HG03039 (cell line): ENCODE measurements at regions not wholly inside any gene's neighbourhood (a gene's known extent, or its start where the extent isn't known, plus 50 kb on each side); places are given as distances from the start of the nearest gene placed in this dataset.

ENCODE experiments used
- ATAC-seq: cut with Tn5 transposase; IDR thresholded peaks from one replicate; pipeline ENCODE4 v1.9.1; 2021; ENCODE audit warnings: mild to moderate bottlenecking, moderate library complexity; ENCODE audit not compliant: unreplicated experiment

DNA sequence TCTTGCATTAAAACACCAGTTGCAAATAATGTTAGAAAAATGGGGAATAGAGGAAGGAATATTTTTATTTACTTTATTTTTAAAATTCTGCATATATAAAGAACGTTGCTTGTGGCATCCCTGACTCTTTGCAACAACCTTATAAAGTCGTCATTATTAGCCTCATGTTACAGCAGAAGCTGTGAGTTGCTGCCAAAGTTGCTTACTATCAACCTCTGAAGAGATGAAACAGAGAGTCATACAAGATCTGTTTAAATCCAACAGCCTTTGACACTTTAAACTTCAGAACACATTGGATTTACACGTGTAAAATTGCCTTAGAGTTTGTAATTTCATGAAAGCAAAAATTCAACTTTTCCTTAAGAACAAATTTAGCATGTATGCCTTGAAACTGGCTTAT is 221.9 kb downstream of the MRPL39 start:
- ATAC-seq: no peak

DNA sequence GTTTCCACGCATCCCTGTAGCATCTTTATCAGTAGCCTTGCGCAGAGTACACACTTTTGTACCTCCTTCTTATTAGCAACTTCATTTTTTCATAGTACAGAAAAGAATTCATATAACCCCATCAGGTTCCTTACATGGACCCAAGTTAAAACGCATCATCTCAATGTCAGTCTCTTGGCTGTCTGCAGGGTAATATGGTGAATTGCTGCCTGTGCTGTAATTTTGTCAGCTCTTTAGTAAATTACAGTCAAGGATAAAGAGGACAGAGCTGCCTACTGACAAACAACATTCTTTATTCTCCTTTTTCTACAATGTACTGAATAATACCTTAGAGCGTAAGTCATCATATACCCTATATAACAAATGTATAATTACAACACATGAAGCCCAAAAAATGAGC is 222.5 kb downstream of the MRPL39 start:
- no peak for ATAC-seq

DNA sequence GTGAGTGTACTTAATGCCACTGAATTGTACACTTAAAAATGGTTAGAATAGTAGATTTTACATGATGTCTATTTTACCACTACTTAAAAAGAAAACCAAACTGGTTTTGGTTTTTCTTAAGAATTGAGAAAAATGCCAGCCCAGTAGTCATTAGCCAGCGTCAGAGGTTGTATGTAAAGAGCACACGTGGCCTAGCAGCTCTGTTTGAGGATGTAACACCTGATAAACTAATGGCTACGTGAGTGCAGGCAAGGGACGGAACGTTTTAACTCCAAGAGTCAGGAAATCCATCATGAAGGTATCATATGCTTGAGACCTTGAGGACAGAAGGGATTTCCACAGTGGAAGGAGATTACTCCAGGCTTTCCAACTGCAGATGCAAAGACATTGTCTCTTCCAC is 223.7 kb downstream of the MRPL39 start:
- ATAC-seq: no peak

DNA sequence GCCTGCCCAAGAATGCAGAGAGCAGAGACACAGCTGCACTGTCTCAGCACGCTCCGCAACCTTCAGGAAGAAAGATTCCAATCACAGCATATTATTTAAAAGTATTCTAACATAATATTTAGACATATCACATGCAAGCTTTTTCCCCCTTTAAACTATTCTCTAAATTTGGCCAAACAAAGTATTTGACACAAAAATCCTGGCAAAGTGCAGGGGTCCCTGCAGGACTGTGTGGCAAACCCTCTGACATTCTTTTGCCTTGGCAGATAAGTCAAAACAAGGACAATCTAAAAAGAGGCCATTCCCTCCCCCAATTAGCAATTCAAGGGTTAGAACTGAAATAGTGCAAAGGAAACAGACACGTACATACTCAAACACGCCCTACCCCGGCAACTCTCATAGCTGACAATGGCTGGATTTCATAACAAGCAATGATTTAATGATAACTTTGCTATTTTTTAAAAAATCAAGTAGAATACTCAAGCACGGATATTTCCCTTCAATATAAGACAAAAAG is 225.3 kb downstream of the MRPL39 start:
- no peak for ATAC-seq

DNA sequence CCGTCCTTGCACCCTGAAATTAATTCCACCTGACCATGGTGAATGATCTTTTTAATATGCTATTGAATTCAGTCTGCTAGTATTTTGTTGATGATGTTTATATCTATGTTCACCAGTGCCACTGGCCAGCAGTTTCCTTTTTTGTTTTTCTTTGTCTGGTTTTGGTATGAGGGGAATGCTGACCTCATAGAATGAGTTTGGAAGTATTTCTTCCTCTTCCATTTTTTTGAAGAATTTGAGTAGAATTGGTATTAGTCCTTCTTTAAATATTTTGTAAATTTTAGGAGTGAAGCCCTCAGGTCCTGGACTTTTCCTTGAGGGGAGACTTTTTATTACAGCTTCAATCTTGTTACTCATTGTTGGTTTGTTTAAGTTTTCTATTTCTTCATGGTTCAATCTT is 231.6 kb downstream of the MRPL39 start:
- ATAC-seq: no peak

DNA sequence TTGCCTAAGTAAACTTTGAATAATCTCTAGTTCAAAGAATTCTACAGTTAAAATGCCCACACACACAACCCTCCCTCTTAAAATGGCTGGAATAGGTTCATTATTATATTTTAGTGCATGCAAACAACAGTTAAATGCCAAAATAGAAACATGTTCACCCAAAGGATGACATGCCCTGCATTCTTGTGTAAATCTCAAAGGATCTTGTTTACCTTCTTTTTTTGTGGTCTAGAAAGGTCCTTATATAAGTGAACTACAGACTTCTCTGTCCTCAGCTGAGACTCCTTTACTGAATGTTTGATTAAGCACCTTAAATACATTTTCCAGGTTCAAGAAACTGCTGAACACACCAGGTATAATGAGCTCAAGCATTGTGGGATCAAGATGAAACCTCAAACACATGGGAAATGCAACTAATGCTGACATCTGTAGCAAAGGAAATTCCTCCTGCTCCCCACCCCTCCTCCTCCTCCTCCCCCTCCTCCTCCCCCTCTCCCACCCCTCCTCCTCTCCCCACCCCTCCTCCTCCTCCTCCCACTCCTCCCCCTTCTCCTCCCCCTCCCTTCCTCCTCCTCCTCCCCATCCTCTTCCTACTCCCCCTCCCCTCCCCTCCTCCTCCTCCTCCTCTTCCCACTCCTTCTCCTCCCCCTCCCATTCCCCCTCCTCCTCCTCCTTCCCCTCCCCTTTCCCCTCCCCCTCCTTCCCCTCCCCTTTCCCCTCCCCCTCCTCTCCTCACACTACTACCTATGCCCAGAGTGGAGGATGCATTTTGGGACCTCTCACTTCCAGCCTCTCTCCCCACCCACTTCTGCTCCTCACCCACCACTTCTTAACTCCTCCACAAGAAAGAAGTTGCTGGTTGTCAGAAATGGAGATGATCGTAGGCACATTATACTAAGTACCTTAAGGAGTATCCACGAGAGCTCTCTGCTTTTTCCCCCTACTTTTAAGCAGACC is 233.9 kb downstream of the MRPL39 start:
- no peak for ATAC-seq

DNA sequence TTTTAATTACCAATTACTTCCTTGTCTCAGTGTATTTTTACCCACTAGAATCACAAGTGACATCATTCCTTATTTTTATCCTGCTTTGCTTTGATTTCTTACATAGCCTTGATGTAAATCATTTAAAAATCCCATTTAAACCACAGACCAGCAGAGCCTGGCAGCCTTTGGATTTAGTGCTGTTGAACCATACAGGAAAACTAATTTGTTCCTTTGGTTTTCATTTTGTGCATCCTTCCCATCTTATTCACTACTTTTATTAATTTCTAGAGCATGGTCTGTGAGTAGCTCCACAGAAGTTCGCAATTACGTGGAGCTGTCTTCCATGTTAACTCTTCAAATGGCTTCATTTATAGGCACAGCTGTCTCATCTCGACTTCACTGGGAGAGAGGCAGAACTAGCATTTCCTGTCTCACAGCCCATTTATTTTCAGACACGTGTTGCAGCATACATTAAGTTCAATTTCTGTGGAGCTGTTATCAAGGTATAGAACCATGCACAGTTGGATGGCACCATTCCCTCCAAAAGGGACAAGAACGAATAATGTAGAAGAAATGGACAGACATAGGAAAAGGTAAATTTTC is 235.3 kb downstream of the MRPL39 start:
- ATAC-seq: no peak

DNA sequence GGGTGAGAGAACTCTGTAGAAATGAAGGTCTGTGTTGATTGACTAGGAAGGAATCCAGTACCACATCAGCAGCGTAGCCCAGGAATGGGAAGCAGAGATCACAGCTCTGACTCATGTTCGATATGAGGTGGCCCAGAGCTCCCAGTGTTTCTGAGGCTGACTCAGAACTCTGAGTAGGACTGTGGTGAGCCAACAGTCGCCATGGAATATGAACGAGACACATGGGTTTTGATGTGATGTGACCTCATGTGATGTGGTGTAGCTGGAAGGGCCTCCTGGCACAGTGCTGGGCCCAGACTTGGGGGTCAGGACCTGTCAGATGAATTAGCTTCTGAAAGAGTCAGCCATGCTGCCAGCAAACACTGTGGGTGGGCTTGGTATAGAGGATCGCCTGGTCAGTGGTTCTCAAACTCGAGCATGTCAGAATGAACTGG is 237.0 kb downstream of the MRPL39 start:
- no peak for ATAC-seq

DNA sequence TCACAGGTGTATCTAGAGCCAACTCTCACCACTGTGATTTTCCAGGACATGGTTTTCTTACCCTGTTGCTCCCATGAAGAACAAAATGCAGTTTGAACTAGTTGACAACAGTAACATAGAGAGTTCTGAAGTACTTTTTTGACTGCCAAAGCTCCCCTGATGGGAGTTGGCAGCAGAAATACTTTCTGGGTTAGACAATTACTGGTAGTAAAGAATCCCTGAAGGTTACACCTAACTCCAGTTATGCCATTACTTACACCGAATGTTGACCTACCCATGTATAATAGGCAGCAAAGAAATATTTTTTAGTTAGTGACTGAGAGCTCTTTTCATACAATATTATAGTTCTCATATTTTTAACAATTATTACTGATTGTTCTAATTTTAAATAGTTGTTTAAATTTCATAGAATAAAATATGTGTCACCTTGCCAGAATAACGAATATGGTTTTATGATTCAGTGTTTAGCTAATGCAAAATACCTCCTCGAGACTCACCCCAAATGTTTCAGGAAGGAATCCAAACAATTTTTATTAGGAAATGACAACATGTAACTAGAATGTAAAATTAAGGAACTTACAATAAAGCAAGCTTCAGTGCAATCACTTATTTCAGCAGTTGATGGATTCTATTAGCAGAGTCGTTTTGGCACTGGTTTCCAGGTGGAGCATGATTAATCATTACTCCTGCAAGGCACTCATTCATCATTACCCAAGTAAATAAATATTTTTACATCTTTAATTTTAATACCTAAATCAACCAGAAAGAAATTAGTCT is 237.6 kb downstream of the MRPL39 start:
- ATAC-seq: no peak

DNA sequence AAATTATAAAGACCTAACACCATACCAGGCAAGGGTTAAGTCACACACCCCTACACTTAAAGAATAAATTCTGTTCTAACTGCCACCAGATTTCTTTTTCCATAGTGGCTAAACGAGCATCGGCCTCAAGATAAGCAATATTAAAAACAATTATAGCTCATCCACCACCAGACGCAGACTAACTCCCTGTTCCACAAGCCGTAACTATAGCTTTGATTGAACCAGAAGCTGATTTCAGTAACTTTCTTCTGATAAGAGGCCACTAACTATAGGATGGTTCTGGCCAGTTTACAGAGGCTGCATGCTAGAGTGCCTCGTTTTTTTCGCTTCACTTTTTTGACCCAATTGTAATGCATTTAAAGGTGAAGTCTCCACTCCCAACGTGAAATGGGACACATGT is 238.8 kb downstream of the MRPL39 start:
- no peak for ATAC-seq

DNA sequence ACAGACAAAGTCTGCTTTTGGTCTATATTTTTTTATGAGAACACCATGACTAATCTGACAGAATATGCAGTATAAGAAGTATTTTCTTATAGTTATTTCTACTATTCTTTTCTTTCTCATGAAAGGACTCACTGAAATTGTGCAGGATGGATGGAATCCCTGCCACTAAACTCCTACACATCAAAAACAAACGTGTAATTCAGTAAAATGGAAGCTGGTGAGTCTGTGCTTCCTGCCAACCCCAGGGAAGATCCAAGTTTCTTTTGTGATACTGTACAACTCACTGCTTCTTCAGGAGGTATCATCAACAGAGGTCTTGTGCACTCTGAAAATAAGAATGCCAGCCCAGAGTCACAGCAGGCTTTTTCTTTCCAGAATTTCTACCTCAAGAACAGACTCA is 241.2 kb downstream of the MRPL39 start:
- ATAC-seq: no peak

DNA sequence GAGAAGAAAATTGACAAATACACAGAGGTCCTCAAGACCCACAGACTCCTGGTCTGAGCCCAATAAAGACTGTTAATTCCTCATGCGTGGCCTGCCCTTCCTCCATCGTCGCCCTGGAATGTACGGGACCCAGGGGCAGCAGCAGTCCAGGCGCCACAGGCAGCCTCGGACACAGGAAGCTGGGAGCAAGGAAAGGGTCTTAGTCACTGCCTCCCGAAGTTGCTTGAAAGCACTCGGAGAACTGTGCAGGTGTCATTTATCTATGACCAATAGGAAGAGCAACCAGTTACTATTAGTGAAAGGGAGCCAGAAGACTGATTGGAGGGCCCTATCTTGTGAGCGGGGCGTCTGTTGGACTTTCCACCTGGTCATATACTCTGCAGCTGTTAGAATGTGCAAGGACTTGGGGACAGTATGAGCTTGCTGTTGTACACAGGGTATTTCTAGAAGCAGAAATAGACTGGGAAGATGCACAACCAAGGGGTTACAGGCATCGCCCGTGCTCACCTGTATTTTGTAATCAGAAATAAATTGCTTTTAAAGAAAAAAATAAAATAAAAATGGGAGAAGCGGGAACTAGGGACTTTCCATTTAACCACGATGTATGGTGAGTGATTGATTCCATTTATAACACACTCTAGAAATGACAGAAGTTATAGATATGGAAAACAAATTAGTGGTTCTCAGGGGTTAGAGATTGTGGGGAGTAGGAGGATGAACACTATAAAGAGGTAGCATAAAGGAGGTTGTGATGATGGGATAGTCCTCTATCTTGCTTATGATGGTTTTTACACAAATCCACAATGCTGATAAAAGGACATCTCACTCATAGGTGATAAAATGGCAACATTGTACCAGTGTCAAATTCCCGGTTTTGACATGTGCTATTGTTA is 244.7 kb downstream of the MRPL39 start:
- ATAC-seq: no peak

DNA sequence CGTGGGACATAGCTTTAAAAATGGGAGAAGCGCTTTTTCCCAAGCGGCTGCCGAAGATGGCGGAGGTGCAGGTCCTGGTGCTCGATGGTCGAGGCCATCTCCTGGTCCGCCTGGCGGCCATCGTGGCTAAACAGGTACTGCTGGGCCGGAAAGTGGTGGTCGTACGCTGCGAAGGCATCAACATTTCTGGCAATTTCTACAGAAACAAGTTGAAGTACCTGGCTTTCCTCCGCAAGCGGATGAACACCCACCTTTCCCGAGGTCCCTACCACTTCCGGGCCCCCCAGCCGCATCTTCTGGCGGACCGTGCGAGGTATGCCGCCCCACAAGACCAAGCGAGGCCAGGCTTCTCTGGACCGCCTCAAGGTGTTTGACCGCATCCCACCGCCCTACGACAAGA is 245.5 kb downstream of the MRPL39 start:
- ATAC-seq: no peak

DNA sequence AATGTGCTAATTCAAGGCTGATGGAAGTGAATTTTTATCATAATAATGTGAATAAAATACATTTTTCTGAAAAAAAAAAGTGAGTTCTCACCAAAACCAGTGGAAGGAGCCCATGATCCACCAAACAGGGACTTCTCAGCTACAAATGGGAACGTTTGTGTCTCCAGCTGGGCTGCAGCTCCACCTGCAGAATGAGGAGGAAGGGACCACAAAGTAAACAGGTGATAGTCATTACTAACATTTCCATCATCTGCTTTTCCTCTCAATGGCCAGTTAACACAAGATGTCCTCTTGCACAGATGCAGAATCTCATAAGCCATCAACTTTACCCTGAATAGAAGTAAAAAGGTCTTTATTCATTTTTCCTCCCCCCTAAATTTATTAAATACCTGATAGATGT is 246.2 kb downstream of the MRPL39 start:
- no peak for ATAC-seq

DNA sequence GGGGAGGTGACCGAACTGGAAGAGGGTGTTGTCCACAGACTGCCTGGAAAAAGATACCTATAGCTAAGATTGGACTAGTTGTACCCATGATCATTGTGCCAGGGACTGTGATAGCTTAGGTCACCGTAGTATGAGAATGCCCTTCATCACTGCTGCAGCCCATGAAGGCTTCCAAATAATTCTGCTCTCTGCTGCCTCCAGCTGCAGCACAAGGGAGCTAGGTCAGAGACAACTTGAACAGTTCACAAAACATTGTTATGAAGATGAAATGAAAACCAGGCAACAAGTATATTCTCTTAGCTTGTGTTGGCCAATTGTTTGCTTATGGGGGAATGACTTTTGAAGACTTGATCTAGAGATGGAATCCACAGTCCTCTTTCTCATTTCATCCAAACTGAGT is 246.7 kb downstream of the MRPL39 start:
- no peak for ATAC-seq

DNA sequence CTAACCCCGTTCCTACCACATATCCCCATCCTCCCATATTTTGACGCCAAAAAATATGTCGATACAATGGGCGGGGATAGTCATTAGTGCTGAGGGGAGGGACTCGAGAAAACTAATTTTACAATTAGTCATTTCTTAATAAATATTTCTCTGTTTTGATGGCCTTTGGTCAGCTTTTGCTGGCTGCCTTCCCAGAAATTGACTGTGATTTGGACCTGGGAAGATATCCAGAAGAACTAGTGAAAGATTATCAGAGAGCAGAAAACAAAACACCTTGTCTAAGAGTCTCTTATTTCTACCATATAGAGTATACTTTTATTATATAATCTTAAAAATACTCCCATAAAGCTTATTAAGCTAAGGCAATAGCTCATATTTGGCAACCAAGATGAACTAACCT is 247.6 kb downstream of the MRPL39 start:
- ATAC-seq: no peak

DNA sequence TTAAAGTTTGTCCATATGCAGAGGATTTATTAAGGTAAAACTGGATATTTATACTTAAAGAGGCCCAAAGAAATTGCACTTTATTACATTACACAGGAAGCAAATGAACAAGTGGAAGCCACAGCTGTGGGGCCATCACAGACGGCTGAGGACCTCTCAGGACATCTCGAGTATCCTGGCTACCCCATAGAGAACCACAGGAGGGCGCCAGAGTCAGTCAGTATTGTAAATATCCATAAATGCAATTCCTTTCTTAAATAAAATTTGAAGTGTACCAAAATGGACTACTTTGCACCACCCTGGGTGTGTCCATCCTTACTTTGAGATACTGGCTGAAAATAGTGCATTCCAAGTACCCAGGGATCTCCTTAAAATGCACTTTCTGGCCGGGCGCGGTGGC is 257.2 kb downstream of the MRPL39 start:
- no peak for ATAC-seq

DNA sequence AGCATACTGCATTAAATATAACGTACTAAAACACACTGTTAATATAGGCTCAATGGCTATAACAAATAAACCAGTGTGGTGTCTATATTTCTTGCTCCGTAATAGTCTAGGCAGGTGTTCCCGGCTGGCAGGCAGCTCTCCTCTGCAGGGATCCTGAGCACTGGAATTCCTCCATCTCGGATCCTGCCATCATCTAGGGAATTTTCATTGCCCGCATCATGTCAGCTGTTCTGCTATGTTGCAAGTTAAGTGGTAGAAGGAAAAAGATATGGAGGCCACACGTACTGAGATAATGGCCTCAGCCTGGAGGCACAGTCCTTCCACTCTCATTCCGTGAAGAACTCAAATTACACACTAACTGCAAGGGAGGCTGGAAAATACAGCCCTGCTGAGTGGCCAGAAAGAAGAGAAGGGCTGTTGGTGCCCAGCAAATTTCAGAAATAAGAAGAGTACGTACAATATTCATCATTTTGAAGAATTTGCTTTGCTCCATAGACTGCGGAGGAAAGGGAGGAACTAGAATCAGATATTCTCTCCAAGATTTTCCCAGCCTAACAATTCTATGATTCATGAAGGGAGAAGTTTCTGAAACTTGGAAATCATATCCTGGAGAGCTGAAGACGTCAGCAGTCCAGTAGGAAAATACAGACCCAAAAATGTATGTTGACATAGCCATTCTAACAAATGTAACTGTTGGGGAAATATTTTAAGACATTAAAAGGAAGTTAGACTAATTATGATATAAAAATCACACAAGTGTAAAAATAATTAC is 263.3 kb downstream of the MRPL39 start:
- no peak for ATAC-seq

DNA sequence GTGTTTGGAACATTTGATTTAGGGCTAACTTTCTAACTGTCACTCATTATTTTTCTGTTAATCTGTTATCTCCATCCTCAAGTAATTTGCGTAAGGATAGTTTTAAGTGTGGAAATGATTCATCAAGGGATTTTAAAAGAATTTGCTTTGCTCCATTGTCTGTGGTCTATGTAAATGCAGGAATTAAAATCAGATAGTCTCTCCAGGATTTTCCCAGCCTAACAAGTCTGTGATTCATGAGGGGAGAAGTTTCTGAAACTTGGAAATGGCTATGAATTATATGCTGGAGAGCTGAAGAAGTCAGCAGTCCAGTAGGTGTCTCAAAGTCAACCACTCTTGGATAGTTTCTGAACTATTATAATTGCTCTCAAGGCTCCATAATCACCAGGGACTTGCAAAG is 264.5 kb downstream of the MRPL39 start:
- ATAC-seq: no peak

DNA sequence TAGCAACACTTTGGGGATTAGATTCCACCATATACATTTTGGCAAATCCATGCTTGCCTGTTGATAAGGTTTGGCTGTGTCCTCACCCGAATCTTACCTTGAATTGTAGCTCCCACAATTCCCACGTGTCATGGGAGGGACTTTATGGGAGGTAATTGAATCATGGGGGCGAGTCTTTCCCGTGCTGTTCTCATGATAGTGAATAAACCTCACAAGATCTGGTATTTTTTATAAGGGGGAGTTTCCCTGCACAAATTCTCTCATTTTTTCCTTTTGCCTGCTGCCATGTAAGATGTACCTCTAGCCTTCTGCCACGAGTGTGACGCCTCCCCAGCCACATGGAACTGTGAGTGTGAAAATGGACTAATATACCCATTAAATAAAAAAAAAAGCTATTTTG is 265.3 kb downstream of the MRPL39 start:
- ATAC-seq: no peak
